Spleen (tissue), 7 donors: ENCODE measurements at regions not wholly inside any gene's neighbourhood (a gene's known extent, or its start where the extent isn't known, plus 50 kb on each side); places are given as distances from the start of the nearest gene placed in this dataset.

Source experiments
- POLR2AphosphoS5 ChIP-seq, 3 donors: sonication (generic); formaldehyde crosslinking; IDR thresholded peaks; one replicate each; pipeline ENCODE4 v1.5.1; 2017; ENCODE audit warnings: antibody characterized with exemption in 3 of 3
- TF ChIP-seq, protein P1 (sequence below), 11 experiments: fragments of 200-600 bp in 7 of 11; fragments of 450-650 bp in 4 of 11; sonication (generic) in 4 of 11; IDR thresholded peaks in 8 of 11; conservative IDR thresholded peaks in 3 of 11; 1 replicate in 7 of 11; 2 replicates in 4 of 11; pipeline versions ENCODE4 v1.4.0 to v1.8.0; 2016 to 2021; ENCODE audit warnings: antibody characterized with exemption in 11 of 11, inconsistent platforms in 4 of 11, mild to moderate bottlenecking in 1 of 11
- donor health status: DM: no; HTN: no; CAD: no; lungs with moderate emphysema.
- donor health status: DM: no; HTN: no; CAD: no.
- donor health status: DM: no; HTN: no; CAD: no.

DNA sequence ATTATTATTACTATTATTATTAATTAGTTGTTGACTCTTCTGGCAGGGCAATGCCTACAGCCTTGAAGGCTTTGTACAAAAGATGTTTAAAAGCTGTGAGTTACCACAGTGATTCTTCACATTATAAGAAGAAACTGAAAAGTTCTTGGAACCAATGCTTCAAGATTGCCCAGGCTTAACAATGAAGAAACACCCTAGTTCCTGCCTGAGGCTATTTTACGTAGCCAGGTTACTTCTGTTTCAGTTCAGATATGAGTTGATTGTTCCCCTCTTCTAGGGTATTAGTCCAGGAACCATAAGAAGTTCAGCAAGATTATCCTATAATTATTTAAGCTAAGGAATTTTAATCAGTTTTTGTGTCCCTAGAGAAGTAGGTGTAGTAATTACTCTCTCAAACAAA is 154.6 kb upstream of the CDH12 start:
- TF ChIP-seq, protein P1, sequence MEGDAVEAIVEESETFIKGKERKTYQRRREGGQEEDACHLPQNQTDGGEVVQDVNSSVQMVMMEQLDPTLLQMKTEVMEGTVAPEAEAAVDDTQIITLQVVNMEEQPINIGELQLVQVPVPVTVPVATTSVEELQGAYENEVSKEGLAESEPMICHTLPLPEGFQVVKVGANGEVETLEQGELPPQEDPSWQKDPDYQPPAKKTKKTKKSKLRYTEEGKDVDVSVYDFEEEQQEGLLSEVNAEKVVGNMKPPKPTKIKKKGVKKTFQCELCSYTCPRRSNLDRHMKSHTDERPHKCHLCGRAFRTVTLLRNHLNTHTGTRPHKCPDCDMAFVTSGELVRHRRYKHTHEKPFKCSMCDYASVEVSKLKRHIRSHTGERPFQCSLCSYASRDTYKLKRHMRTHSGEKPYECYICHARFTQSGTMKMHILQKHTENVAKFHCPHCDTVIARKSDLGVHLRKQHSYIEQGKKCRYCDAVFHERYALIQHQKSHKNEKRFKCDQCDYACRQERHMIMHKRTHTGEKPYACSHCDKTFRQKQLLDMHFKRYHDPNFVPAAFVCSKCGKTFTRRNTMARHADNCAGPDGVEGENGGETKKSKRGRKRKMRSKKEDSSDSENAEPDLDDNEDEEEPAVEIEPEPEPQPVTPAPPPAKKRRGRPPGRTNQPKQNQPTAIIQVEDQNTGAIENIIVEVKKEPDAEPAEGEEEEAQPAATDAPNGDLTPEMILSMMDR (IDR thresholded peaks at IDR 0.05 in 8 of 11, conservative IDR thresholded peaks at IDR 0.05 in 3 of 11): no peak
- TF ChIP-seq POLR2AphosphoS5 (IDR thresholded peaks at IDR 0.05): no peak
